ENCODE measurements at regions not wholly inside any gene's neighbourhood (a gene's known extent, or its start where the extent isn't known, plus 50 kb on each side); places are given as distances from the start of the nearest gene placed in this dataset.
A peak's percentile ranks its signal among the peaks of the same experiment; 100 is the strongest.

GRCh38 chr6:167515873-167516507 lies 191.1 kb downstream of the TTLL2 start:
- Histone ChIP-seq H3K27me3 (no peaks in the 10 kb centered on the region), H3K4me1 (no peaks in the 10 kb centered on the region), H3K9me3 (no peaks in the 10 kb centered on the region), H3K36me3 (no peaks in the 10 kb centered on the region), H3K4me3 (no peak overlapping the region), H3K27ac (no peak overlapping the region)
- TF ChIP-seq CTCF (IDR thresholded peaks at IDR 0.05) = no peak
- 63 to 66% methylated on average over 4 of the region's 4 CpGs for WGBS, 2 donors
- intact Hi-C loops (cut with DNase I) = no loop called here
- no peak for DNase-seq
- no peak for ATAC-seq

GRCh38 chr6:167517254-167517916 lies 192.5 kb downstream of the TTLL2 start:
- intact Hi-C loops (cut with DNase I) = no loop called here
- H3K4me3 ChIP-seq = no peak overlapping the region
- H3K4me1 ChIP-seq = no peaks in the 10 kb centered on the region
- no peak for DNase-seq
- no peaks in the 10 kb centered on the region for H3K27me3 ChIP-seq
- no peak for ATAC-seq
- H3K27ac ChIP-seq = no peak overlapping the region
- no peaks in the 10 kb centered on the region for H3K9me3 ChIP-seq
- WGBS, 2 donors = 73 to 76% methylated on average over 9 of the region's 9 CpGs
- TF ChIP-seq CTCF (IDR thresholded peaks at IDR 0.05) = no peak
- H3K36me3 ChIP-seq = no peaks in the 10 kb centered on the region

GRCh38 chr6:167523426-167523825 lies 198.5 kb downstream of the TTLL2 start:
- Histone ChIP-seq H3K4me3 (no peak overlapping the region), H3K9me3 (no peaks in the 10 kb centered on the region), H3K4me1 (peaks cover 3 to 17% (median 10%) of the 10 kb centered on the region in 9 donors), H3K27ac (no peak overlapping the region), H3K36me3 (no peaks in the 10 kb centered on the region), H3K27me3 (no peaks in the 10 kb centered on the region)
- DNase-seq (no peak), ATAC-seq (no peak)
- 93 to 94% methylated on average over 13 of the region's 13 CpGs for WGBS, 2 donors
- intact Hi-C loops (cut with DNase I) = no loop called here
- TF ChIP-seq CTCF (IDR thresholded peaks at IDR 0.05) = no peak

- ATAC-seq = peak; percentile 47 to 81 (median 64)
Measured at GRCh38 chr6:167524261-167525111, 199.6 kb downstream of the TTLL2 start.

More at GRCh38 chr6:167524261-167525111, 199.6 kb downstream of the TTLL2 start:
- H3K36me3 ChIP-seq = no peaks in the 10 kb centered on the region
- peaks cover 3 to 17% (median 10%) of the 10 kb centered on the region in 9 donors for H3K4me1 ChIP-seq
- no peak overlapping the region for H3K27ac ChIP-seq
- H3K4me3 ChIP-seq = no peak overlapping the region
- DNase-seq = no peak
- intact Hi-C loops (cut with DNase I) = no loop called here
- TF ChIP-seq CTCF (IDR thresholded peaks at IDR 0.05) = peak in 5 of 9 donors; percentile 16 to 37 (median 17)
- H3K27me3 ChIP-seq = no peaks in the 10 kb centered on the region
- WGBS, 2 donors = 44 to 46% methylated on average over 22 of the region's 22 CpGs
- no peaks in the 10 kb centered on the region for H3K9me3 ChIP-seq
